ENCODE measurements at regions not wholly inside any gene's neighbourhood (a gene's known extent, or its start where the extent isn't known, plus 50 kb on each side); places are given as distances from the start of the nearest gene placed in this dataset.

GRCh38 chr17:70517816-70518215, 348.5 kb downstream of the KCNJ2 start:
- no peak for TF ChIP-seq CTCF (IDR thresholded peaks at IDR 0.05; ENCODE audit: partially characterized antibody, unreplicated experiment)
- no peaks in the 10 kb centered on the region for H3K4me1 Mint-ChIP-seq (ENCODE audit: low read depth, unreplicated experiment)
- H3K36me3 Mint-ChIP-seq (ENCODE audit: unreplicated experiment), result no peaks in the 10 kb centered on the region
- DNase-seq, result no peak
- no peak overlapping the region for H3K27ac Mint-ChIP-seq (ENCODE audit: unreplicated experiment)
- no peaks in the 10 kb centered on the region for H3K27me3 Mint-ChIP-seq (ENCODE audit: unreplicated experiment)
- no peak overlapping the region for H3K4me3 Mint-ChIP-seq (ENCODE audit: unreplicated experiment)
- H3K9me3 Mint-ChIP-seq (ENCODE audit: unreplicated experiment), result no peaks in the 10 kb centered on the region

- Mint-ChIP-seq H3K4me1 (ENCODE audit: low read depth, unreplicated experiment) (no peaks in the 10 kb centered on the region), H3K9me3 (ENCODE audit: unreplicated experiment) (no peaks in the 10 kb centered on the region), H3K27me3 (ENCODE audit: unreplicated experiment) (no peaks in the 10 kb centered on the region), H3K4me3 (ENCODE audit: unreplicated experiment) (no peak overlapping the region), H3K27ac (ENCODE audit: unreplicated experiment) (no peak overlapping the region), H3K36me3 (ENCODE audit: unreplicated experiment) (no peaks in the 10 kb centered on the region)
- no peak for DNase-seq
- TF ChIP-seq CTCF (IDR thresholded peaks at IDR 0.05; ENCODE audit: partially characterized antibody, unreplicated experiment), result no peak
These were observed 350.0 kb downstream of the KCNJ2 start for GRCh38 chr17:70519300-70519699.

- H3K36me3 Mint-ChIP-seq (ENCODE audit: unreplicated experiment), result no peaks in the 10 kb centered on the region
- H3K4me1 Mint-ChIP-seq (ENCODE audit: low read depth, unreplicated experiment), result no peaks in the 10 kb centered on the region
- no peaks in the 10 kb centered on the region for H3K9me3 Mint-ChIP-seq (ENCODE audit: unreplicated experiment)
- TF ChIP-seq CTCF (IDR thresholded peaks at IDR 0.05; ENCODE audit: partially characterized antibody, unreplicated experiment), result no peak
- no peaks in the 10 kb centered on the region for H3K27me3 Mint-ChIP-seq (ENCODE audit: unreplicated experiment)
- H3K4me3 Mint-ChIP-seq (ENCODE audit: unreplicated experiment), result no peak overlapping the region
- no peak for DNase-seq
- H3K27ac Mint-ChIP-seq (ENCODE audit: unreplicated experiment), result no peak overlapping the region
These were observed 351.1 kb downstream of the KCNJ2 start for GRCh38 chr17:70520447-70520846.

GRCh38 chr17:70520956-70521355, 351.6 kb downstream of the KCNJ2 start:
- H3K4me1 Mint-ChIP-seq (ENCODE audit: low read depth, unreplicated experiment), result no peaks in the 10 kb centered on the region
- H3K4me3 Mint-ChIP-seq (ENCODE audit: unreplicated experiment), result no peak overlapping the region
- no peaks in the 10 kb centered on the region for H3K9me3 Mint-ChIP-seq (ENCODE audit: unreplicated experiment)
- H3K27me3 Mint-ChIP-seq (ENCODE audit: unreplicated experiment), result no peaks in the 10 kb centered on the region
- no peak for TF ChIP-seq CTCF (IDR thresholded peaks at IDR 0.05; ENCODE audit: partially characterized antibody, unreplicated experiment)
- no peaks in the 10 kb centered on the region for H3K36me3 Mint-ChIP-seq (ENCODE audit: unreplicated experiment)
- H3K27ac Mint-ChIP-seq (ENCODE audit: unreplicated experiment), result no peak overlapping the region
- DNase-seq, result no peak

- H3K27me3 Mint-ChIP-seq (ENCODE audit: unreplicated experiment), result no peaks in the 10 kb centered on the region
- no peak for DNase-seq
- no peak for TF ChIP-seq CTCF (IDR thresholded peaks at IDR 0.05; ENCODE audit: partially characterized antibody, unreplicated experiment)
- no peaks in the 10 kb centered on the region for H3K9me3 Mint-ChIP-seq (ENCODE audit: unreplicated experiment)
- no peak overlapping the region for H3K4me3 Mint-ChIP-seq (ENCODE audit: unreplicated experiment)
- H3K4me1 Mint-ChIP-seq (ENCODE audit: low read depth, unreplicated experiment), result no peaks in the 10 kb centered on the region
- H3K27ac Mint-ChIP-seq (ENCODE audit: unreplicated experiment), result no peak overlapping the region
- H3K36me3 Mint-ChIP-seq (ENCODE audit: unreplicated experiment), result no peaks in the 10 kb centered on the region
These were observed 352.5 kb downstream of the KCNJ2 start for GRCh38 chr17:70521821-70522256.

Measured in glutamatergic neuron (in vitro differentiated cells).